ENCODE measurements at regions not wholly inside any gene's neighbourhood (a gene's known extent, or its start where the extent isn't known, plus 50 kb on each side); places are given as distances from the start of the nearest gene placed in this dataset.
A peak's percentile ranks its signal among the peaks of the same experiment; 100 is the strongest.

- DNase-seq: no peak
- no peak overlapping the region for H3K27ac Mint-ChIP-seq
- peaks cover 3% of the 10 kb centered on the region for H3K27me3 Mint-ChIP-seq
- peaks cover 10% of the 10 kb centered on the region for H3K9me3 Mint-ChIP-seq
- peaks cover 6% of the 10 kb centered on the region for H3K36me3 Mint-ChIP-seq (ENCODE audit: low read depth)
- H3K4me3 Mint-ChIP-seq: no peak overlapping the region
- peaks cover 5% of the 10 kb centered on the region for H3K4me1 Mint-ChIP-seq (ENCODE audit: low read depth)
Observed at GRCh38 chr4:3382251-3382650, 59.5 kb upstream of the HGFAC start.

- Mint-ChIP-seq H3K4me1 (ENCODE audit: low read depth) (peaks cover 16% of the 10 kb centered on the region), H3K27me3 (peaks cover 5% of the 10 kb centered on the region), H3K9me3 (peaks cover 7% of the 10 kb centered on the region), H3K4me3 (no peak overlapping the region), H3K36me3 (ENCODE audit: low read depth) (peaks cover 6% of the 10 kb centered on the region), H3K27ac (no peak overlapping the region)
- DNase-seq: no peak
Observed at GRCh38 chr4:3384391-3384770, 57.4 kb upstream of the HGFAC start.

GRCh38 chr4:3384771-3385710, 56.7 kb upstream of the HGFAC start:
- H3K27ac Mint-ChIP-seq: peak overlapping the region; percentile 47
- H3K9me3 Mint-ChIP-seq: peaks cover under 1% of the 10 kb centered on the region
- DNase-seq: no peak
- H3K4me1 Mint-ChIP-seq (ENCODE audit: low read depth): peaks cover 16% of the 10 kb centered on the region
- H3K36me3 Mint-ChIP-seq (ENCODE audit: low read depth): peaks cover 3% of the 10 kb centered on the region
- no peak overlapping the region for H3K4me3 Mint-ChIP-seq
- H3K27me3 Mint-ChIP-seq: peaks cover 5% of the 10 kb centered on the region

- Mint-ChIP-seq H3K36me3 (ENCODE audit: low read depth) (peaks cover 1% of the 10 kb centered on the region), H3K27ac (peak overlapping the region; percentile 47), H3K9me3 (no peaks in the 10 kb centered on the region), H3K27me3 (peaks cover 5% of the 10 kb centered on the region), H3K4me3 (no peak overlapping the region), H3K4me1 (ENCODE audit: low read depth) (peaks cover 16% of the 10 kb centered on the region)
- no peak for DNase-seq
Observed at GRCh38 chr4:3385711-3386420, 55.9 kb upstream of the HGFAC start.

- Mint-ChIP-seq H3K4me3 (no peak overlapping the region), H3K4me1 (ENCODE audit: low read depth) (peaks cover 16% of the 10 kb centered on the region), H3K27me3 (peaks cover 5% of the 10 kb centered on the region), H3K9me3 (no peaks in the 10 kb centered on the region), H3K27ac (no peak overlapping the region), H3K36me3 (ENCODE audit: low read depth) (no peaks in the 10 kb centered on the region)
- no peak for DNase-seq
Observed at GRCh38 chr4:3386526-3386925, 55.2 kb upstream of the HGFAC start.

- Mint-ChIP-seq H3K4me1 (ENCODE audit: low read depth) (peaks cover 16% of the 10 kb centered on the region), H3K27ac (no peak overlapping the region), H3K27me3 (peaks cover 5% of the 10 kb centered on the region), H3K36me3 (ENCODE audit: low read depth) (no peaks in the 10 kb centered on the region), H3K9me3 (no peaks in the 10 kb centered on the region), H3K4me3 (no peak overlapping the region)
- DNase-seq: no peak
Observed at GRCh38 chr4:3387154-3387942, 54.4 kb upstream of the HGFAC start.

GRCh38 chr4:3387943-3388361, 53.8 kb upstream of the HGFAC start:
- Mint-ChIP-seq H3K9me3 (no peaks in the 10 kb centered on the region), H3K36me3 (ENCODE audit: low read depth) (no peaks in the 10 kb centered on the region), H3K4me1 (ENCODE audit: low read depth) (peaks cover 16% of the 10 kb centered on the region), H3K4me3 (no peak overlapping the region), H3K27me3 (peaks cover 5% of the 10 kb centered on the region), H3K27ac (no peak overlapping the region)
- DNase-seq: no peak

- no peak for DNase-seq
- H3K27ac Mint-ChIP-seq: no peak overlapping the region
- no peak overlapping the region for H3K4me3 Mint-ChIP-seq
- no peaks in the 10 kb centered on the region for H3K36me3 Mint-ChIP-seq (ENCODE audit: low read depth)
- H3K9me3 Mint-ChIP-seq: no peaks in the 10 kb centered on the region
- peaks cover 16% of the 10 kb centered on the region for H3K4me1 Mint-ChIP-seq (ENCODE audit: low read depth)
- H3K27me3 Mint-ChIP-seq: peaks cover 5% of the 10 kb centered on the region
Observed at GRCh38 chr4:3388471-3389232, 53.1 kb upstream of the HGFAC start.

- H3K9me3 Mint-ChIP-seq: no peaks in the 10 kb centered on the region
- H3K4me1 Mint-ChIP-seq (ENCODE audit: low read depth): peaks cover 16% of the 10 kb centered on the region
- H3K4me3 Mint-ChIP-seq: no peak overlapping the region
- DNase-seq: no peak
- H3K27me3 Mint-ChIP-seq: peaks cover 5% of the 10 kb centered on the region
- no peak overlapping the region for H3K27ac Mint-ChIP-seq
- H3K36me3 Mint-ChIP-seq (ENCODE audit: low read depth): no peaks in the 10 kb centered on the region
Observed at GRCh38 chr4:3389233-3390215, 52.2 kb upstream of the HGFAC start.

- Mint-ChIP-seq H3K4me1 (ENCODE audit: low read depth) (peaks cover 15% of the 10 kb centered on the region), H3K4me3 (no peak overlapping the region), H3K27me3 (peaks cover 5% of the 10 kb centered on the region), H3K27ac (no peak overlapping the region), H3K9me3 (no peaks in the 10 kb centered on the region), H3K36me3 (ENCODE audit: low read depth) (no peaks in the 10 kb centered on the region)
- DNase-seq: no peak
Observed at GRCh38 chr4:3390288-3390811, 51.4 kb upstream of the HGFAC start.

GRCh38 chr4:3391422-3391821, 50.3 kb upstream of the HGFAC start:
- no peak overlapping the region for H3K27ac Mint-ChIP-seq

More at GRCh38 chr4:3391422-3391821, 50.3 kb upstream of the HGFAC start:
- Mint-ChIP-seq H3K36me3 (ENCODE audit: low read depth) (no peaks in the 10 kb centered on the region), H3K27me3 (peaks cover 3% of the 10 kb centered on the region), H3K9me3 (no peaks in the 10 kb centered on the region), H3K4me3 (no peak overlapping the region), H3K4me1 (ENCODE audit: low read depth) (peaks cover 11% of the 10 kb centered on the region)
- DNase-seq: no peak
